Coronary artery (tissue), 2 donors: ENCODE measurements at regions not wholly inside any gene's neighbourhood (a gene's known extent, or its start where the extent isn't known, plus 50 kb on each side); places are given as distances from the start of the nearest gene placed in this dataset.

Experiments used
- DNase-seq: peaks from one replicate; pipeline ENCODE4 v3.0.0-alpha.2; 2017; ENCODE audit warnings: low spot score
- H3K27ac ChIP-seq, 2 donors: fragments of 200-600 bp; sonication (generic); one replicate each; pipeline ENCODE4 v1.5.1; 2016 to 2019
- H3K4me3 ChIP-seq: fragments of 200-600 bp; sonication (generic); 2 replicates; pipeline ENCODE4 v1.5.1; 2016; ENCODE audit warnings: mild to moderate bottlenecking, moderate library complexity
- TF ChIP-seq, protein P1 (sequence below): fragments of 200-600 bp; sonication (generic); IDR thresholded peaks from one replicate; pipeline ENCODE4 v1.5.1; 2019; ENCODE audit warnings: antibody characterized with exemption

DNA sequence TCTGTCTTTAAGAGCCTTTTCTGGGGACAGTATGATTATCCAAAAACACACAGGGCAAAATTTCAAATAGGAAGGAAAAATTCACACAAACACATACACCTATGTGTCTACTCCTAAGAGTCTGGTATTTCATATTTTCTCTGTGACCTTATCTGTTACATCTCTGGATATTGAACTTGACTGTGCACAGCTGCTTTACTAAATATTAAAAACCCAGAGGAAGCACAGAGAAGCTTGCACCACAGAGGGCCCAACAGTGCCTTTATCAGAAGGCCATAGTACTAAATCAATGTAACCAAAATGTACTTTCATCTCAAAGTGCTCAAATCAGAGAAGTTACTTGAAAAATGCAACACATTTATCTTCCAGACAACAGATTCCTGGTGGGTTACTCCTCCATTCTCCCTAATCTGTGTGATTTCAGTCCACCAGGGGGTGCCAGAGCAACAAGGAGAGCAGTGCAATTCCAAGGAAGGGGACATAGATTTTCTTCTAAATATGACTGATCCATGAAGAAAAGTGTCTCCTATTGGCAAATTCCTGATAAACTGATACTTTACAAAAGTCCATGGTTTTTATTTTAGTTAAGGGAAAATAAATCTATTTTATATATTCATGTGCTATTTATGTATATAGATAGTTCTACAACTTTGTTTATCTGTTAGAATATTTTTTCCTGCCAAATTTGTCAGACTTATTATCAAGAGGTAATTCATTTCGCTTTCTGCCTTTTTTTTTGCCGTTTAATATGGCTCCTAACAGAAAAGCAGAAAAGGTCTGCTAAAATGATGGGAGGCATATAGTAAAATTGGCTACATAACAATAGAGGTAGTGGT is 617.6 kb downstream of the LRFN5 start:
- DNase-seq = no peak
- Histone ChIP-seq H3K4me3 (no peak overlapping the region), H3K27ac (no peak overlapping the region)
- TF ChIP-seq, protein P1, sequence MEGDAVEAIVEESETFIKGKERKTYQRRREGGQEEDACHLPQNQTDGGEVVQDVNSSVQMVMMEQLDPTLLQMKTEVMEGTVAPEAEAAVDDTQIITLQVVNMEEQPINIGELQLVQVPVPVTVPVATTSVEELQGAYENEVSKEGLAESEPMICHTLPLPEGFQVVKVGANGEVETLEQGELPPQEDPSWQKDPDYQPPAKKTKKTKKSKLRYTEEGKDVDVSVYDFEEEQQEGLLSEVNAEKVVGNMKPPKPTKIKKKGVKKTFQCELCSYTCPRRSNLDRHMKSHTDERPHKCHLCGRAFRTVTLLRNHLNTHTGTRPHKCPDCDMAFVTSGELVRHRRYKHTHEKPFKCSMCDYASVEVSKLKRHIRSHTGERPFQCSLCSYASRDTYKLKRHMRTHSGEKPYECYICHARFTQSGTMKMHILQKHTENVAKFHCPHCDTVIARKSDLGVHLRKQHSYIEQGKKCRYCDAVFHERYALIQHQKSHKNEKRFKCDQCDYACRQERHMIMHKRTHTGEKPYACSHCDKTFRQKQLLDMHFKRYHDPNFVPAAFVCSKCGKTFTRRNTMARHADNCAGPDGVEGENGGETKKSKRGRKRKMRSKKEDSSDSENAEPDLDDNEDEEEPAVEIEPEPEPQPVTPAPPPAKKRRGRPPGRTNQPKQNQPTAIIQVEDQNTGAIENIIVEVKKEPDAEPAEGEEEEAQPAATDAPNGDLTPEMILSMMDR = peak; percentile 51

DNA sequence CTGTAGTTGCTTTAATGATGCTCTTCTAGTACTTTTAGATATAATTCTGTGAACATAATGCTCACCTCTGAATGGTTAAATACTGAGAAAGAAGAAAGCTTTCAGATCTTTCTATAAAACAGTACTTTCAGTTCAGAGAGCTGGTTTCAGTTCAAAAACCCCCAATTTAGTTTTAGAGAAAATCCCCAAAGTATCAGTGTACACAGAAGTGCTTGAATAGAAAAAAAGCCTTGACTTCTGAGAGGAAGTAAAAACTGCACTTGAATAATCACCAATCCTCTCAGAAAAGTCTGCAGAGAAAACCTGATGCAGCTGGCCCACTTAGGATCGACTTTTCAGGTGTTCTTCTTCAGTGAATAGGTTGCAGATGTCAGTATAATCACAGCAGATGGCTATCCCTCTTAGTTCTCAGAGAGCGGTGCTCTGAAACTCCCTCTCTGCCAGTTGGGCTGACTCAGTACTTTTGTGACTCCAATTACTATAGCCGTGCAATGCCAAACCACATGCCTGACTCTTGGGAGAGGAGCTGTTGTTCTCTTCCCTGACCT is 616.3 kb downstream of the LRFN5 start:
- TF ChIP-seq, protein P1 = no peak
- no peak for DNase-seq

DNA sequence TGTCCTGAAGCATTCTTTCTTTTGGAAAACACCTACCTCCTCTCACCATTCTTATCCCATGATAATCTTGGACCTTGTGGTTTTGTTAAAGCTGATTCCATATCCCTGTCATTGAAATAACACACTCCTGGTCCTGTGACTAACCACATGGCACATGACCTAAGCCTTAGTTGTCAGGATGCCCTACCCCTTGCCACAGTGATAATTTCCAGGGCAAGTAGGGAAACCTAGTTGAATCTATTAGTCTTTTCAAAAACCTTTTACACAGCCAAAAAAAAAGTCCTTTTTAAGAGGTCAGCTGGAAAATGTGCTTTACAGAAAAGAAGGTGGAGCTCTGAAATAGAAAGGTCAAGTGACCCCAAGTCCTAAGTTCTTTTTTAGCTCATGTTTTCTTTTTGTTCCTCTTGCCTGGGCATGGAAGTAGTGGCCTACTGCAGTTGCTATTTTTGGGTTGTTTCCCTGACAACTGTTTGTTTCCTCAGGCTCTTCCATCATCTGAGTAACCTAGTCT is 608.4 kb downstream of the LRFN5 start:
- TF ChIP-seq, protein P1 = no peak
- Histone ChIP-seq H3K4me3 (no peak overlapping the region), H3K27ac (peak overlapping the region in 1 of 2 donors; percentile 17)
- DNase-seq = no peak

More for the DNA sequence above, 616.3 kb downstream of the LRFN5 start:
- no peak overlapping the region for H3K4me3 ChIP-seq
- no peak overlapping the region for H3K27ac ChIP-seq

DNA sequence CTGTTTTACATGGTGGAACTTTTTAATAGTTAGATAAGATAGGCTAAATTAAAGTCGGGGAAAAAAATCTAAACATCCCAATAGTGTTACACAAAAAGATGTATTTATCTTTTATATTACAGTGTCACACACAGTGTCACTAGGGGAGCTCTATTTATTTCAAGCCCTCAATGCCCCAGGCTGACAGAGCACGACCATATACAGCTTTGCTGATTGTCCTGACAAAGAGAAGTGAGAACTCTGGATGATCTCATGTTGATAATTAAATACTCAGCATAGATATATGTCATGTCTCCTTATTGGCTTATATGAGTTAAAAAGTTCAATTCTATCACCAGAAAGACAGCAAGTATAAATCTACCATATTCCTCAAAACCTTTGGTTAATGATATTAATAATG is 594.3 kb downstream of the LRFN5 start:
- H3K27ac ChIP-seq = no peak overlapping the region
- H3K4me3 ChIP-seq = no peak overlapping the region
- DNase-seq = no peak
- TF ChIP-seq, protein P1 = no peak

DNA sequence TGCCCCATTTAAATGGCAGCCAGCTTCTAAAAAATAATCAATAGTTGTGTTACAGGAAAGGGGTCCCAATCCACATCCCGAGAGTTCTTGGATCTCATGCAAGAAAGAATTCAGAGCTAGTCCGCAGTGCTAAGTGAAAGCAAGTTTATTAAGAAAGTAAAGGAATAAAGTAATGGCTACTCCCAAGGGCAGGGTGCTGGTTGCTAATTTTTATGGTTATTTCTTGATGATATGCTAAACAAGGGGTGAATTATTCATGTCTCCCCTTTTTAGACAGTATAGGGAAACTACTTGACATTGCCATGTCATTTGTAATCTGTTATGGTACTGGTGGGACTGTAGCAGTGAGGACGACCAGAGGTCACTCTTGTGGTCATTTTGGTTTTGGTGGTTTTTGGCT is 591.3 kb downstream of the LRFN5 start:
- Histone ChIP-seq H3K4me3 (no peak overlapping the region), H3K27ac (no peak overlapping the region)
- DNase-seq = no peak
- TF ChIP-seq, protein P1 = no peak

DNA sequence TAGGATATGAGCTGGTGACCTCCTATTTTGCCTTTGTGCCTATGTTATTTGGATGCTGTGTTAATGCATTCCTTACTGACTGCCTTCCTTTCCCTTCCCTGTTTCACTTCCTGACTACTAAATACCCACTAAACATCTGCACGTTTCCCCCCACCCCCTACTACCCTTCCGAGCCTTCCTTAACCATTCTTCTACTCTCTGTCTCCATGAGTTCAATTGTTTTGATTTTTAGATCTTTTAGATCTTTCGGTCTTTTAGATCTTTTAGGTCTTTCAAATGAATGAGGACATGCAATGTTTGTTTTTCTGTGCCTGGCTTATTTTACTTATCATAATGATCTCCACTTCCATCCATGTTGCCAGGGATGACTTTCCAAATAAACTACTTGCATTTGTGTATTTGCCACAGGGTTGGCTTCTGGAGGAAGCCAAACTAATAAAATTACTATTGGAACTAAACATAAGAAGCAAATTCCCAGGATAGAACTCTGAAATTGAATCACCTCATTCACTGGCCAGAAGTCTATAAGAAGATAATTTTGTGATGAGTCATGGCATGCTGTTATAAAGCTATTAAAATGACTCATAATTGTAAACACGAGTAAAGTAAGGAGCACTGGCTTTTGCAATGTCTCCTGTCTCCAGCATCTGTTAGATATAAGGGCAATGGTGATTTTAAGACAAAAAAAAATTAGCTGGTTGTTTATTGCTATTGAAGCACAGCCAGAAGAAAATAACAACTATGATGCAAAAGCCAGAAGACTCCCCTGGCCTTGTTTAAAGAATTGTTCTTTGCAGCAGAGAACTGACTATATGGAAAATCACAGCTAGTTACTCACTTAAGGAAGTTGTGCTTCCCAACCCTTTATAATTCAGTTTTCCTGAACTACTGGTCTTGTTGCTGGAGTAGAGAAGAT is 586.3 kb downstream of the LRFN5 start:
- H3K4me3 ChIP-seq = no peak overlapping the region
- TF ChIP-seq, protein P1 = no peak
- H3K27ac ChIP-seq = no peak overlapping the region
- DNase-seq = no peak
